ENCODE measurements at regions not wholly inside any gene's neighbourhood (a gene's known extent, or its start where the extent isn't known, plus 50 kb on each side); places are given as distances from the start of the nearest gene placed in this dataset.

- H3K9me3 ChIP-seq (ENCODE audit: control insufficient read depth, insufficient read depth, low read length) = no peaks in the 10 kb centered on the region
- CTCF ChIA-PET = no interaction called here
- H3K4me2 ChIP-seq (ENCODE audit: low read depth, low read length) = no peak overlapping the region
- no peak overlapping the region for H4K91ac ChIP-seq (ENCODE audit: insufficient read depth, low read depth, low read length)
- no peaks in the 10 kb centered on the region for H3K36me3 ChIP-seq (ENCODE audit: control insufficient read depth, insufficient read depth, low read length)
- H4K20me1 ChIP-seq (ENCODE audit: insufficient read depth, low read length) = no peaks in the 10 kb centered on the region
- H3K56ac ChIP-seq (ENCODE audit: extremely low read depth, insufficient read depth, low read length) = no peak overlapping the region
- no peak overlapping the region for H2BK20ac ChIP-seq (ENCODE audit: low read depth, low read length)
- no peak for ATAC-seq (ENCODE audit: low read depth)
- no TSS peak for BruUV-seq (replicated peaks)
- H3K9me1 ChIP-seq (ENCODE audit: insufficient read depth, low read length) = no peaks in the 10 kb centered on the region
- POLR2A ChIA-PET (ENCODE audit: unreplicated experiment) = no interaction called here
- intact Hi-C loops (cut with micrococcal nuclease) (no loop called here), in situ Hi-C loops (cut with MboI; ENCODE audit: low sequenced_read_pairs) (no loop called here), dilution Hi-C loops (cut with HindIII; ENCODE audit: low sequenced_read_pairs, unreplicated experiment) (no loop called here)
- no peak for DNase-seq
- no peak overlapping the region for H2BK5ac ChIP-seq (ENCODE audit: low read depth, low read length, poor library complexity, severe bottlenecking)
- no peak overlapping the region for H3K18ac ChIP-seq (ENCODE audit: low read depth, low read length)
- WGBS, 2 experiments (ENCODE audit: extremely low coverage in 2 of 2, insufficient read length in 1 of 2) = no CpG with 5 or more reads among the region's 9 CpGs
- no peak overlapping the region for H2AK5ac ChIP-seq (ENCODE audit: low read depth, low read length)
- TF ChIP-seq USF2 (IDR thresholded peaks at IDR 0.05; ENCODE audit: low read depth, low read length) = no peak
- TF ChIP-seq SMC3 (IDR thresholded peaks at IDR 0.05; ENCODE audit: low read depth, low read length) = no peak
- TF ChIP-seq CEBPB (IDR thresholded peaks at IDR 0.05; ENCODE audit: low read depth, low read length) = peak; percentile 78
- TF ChIP-seq RFX5 (IDR thresholded peaks at IDR 0.05; ENCODE audit: low read depth, low read length) = no peak
- no peak for TF ChIP-seq NFE2L2 (IDR thresholded peaks at IDR 0.05; ENCODE audit: low read depth, low read length)
- TF ChIP-seq MXI1 (IDR thresholded peaks at IDR 0.05; ENCODE audit: borderline replicate concordance, low read depth, low read length) = no peak
- no peak overlapping the region for H4K5ac ChIP-seq (ENCODE audit: low read depth, low read length)
- H3K27ac ChIP-seq (ENCODE audit: insufficient read depth, low read length) = no peak overlapping the region
- no peak overlapping the region for H2BK120ac ChIP-seq (ENCODE audit: low read depth, low read length)
- H3K4me3 ChIP-seq (ENCODE audit: insufficient read depth, low read depth, low read length) = no peak overlapping the region
- no peak overlapping the region for H3K14ac ChIP-seq (replicated peaks; ENCODE audit: low read depth, low read length)
- H3K23ac ChIP-seq (ENCODE audit: low read depth, low read length) = no peak overlapping the region
- no peak overlapping the region for H3K9ac ChIP-seq (ENCODE audit: low read depth, low read length)
- H2AFZ ChIP-seq (replicated peaks; ENCODE audit: low read length, poor library complexity) = no peak overlapping the region
- H2AK9ac ChIP-seq (replicated peaks; ENCODE audit: low read depth, low read length, poor library complexity) = no peak overlapping the region
- no peak overlapping the region for H3K4ac ChIP-seq (ENCODE audit: low read depth, low read length)
- H2BK15ac ChIP-seq (ENCODE audit: low read depth, low read length) = no peak overlapping the region
- no peaks in the 10 kb centered on the region for H3K79me1 ChIP-seq (ENCODE audit: low read depth in 1 of 2, low read length in 2 of 2)
- H3K27me3 ChIP-seq (ENCODE audit: control insufficient read depth, insufficient read depth, low read length) = peaks cover 50% of the 10 kb centered on the region
- no peaks in the 10 kb centered on the region for H3K4me1 ChIP-seq (ENCODE audit: control insufficient read depth, insufficient read depth, low read length)
- H4K8ac ChIP-seq (ENCODE audit: low read depth in 2 of 2, low read length in 2 of 2) = no peak overlapping the region
Measured at GRCh38 chr3:194760494-194761137, 74.9 kb downstream of the FAM43A start.

All from IMR-90 (cell line).